HepG2 (cell line): ENCODE measurements at regions not wholly inside any gene's neighbourhood (a gene's known extent, or its start where the extent isn't known, plus 50 kb on each side); places are given as distances from the start of the nearest gene placed in this dataset.

Source experiments
- ATAC-seq: fragments of 200-7000 bp; cut with Tn5 transposase; 3 replicates; pipeline ENCODE4 v1.9.1; 2020; ENCODE audit warnings: mild to moderate bottlenecking, moderate library complexity
- BruUV-seq: library from RNA; stranded (reverse); fragments of 400-500 nt; replicated peaks from 2 replicates; lab custom pipeline; 2021; lab: Mats Ljungman, UMichigan
- CTCF ChIA-PET: fragments of 300-600 bp; formaldehyde crosslinking; extraction: SDS; loops from one replicate; lab custom pipeline; 2021; ENCODE audit warnings: low total read pairs, inconsistent platforms, low intra/inter-chr PET ratio; lab: Yijun Ruan, JAX
- POLR2A ChIA-PET: fragments of 350-600 bp; sonication (Branson Sonifier 250); formaldehyde crosslinking; loops from one replicate; lab custom pipeline; 2020; ENCODE audit warnings: antibody characterized with exemption, inconsistent platforms; lab: Yijun Ruan, JAX
- DNase-seq: peaks from one replicate; pipeline ENCODE4 v3.0.0-alpha.2; 2015; ENCODE audit warnings: low spot score
- FAIRE-seq: peaks from 3 replicates; lab custom pipeline; 2011; peaks lifted over from hg19 to GRCh38; lab: Jason Lieb, UNC
- H2AFZ ChIP-seq: one replicate; pipeline ENCODE4 v1.6.1; 2011; ENCODE audit warnings: low read length, inconsistent platforms
- H3K27ac ChIP-seq: fragments of 300-600 bp; 3 replicates; pipeline ENCODE4 v1.8.0; 2011; ENCODE audit warnings: mixed run types, mild to moderate bottlenecking, mixed read lengths, low read length, inconsistent platforms; ENCODE audit not compliant: insufficient read depth; ENCODE audit errors: extremely low read length
- H3K27me3 ChIP-seq, 2 experiments: fragments of 200-600 bp in 1 of 2; 2 replicates in 1 of 2; 3 replicates in 1 of 2; pipeline versions ENCODE4 v1.6.0 to v1.8.0; 2011; ENCODE audit warnings: low read length in 2 of 2, mild to moderate bottlenecking in 2 of 2, moderate library complexity in 2 of 2, inconsistent platforms in 1 of 2; ENCODE audit not compliant: insufficient read depth in 2 of 2, control insufficient read depth in 1 of 2
- H3K36me3 ChIP-seq, 2 experiments: fragments of 200-600 bp in 1 of 2; replicated peaks in 1 of 2; 2 replicates in 1 of 2; 3 replicates in 1 of 2; pipeline versions ENCODE4 v1.5.1 to v1.8.0; 2011; ENCODE audit warnings: low read length in 2 of 2, inconsistent platforms in 1 of 2; ENCODE audit not compliant: insufficient read depth in 2 of 2, control insufficient read depth in 1 of 2
- H3K4me1 ChIP-seq: 2 replicates; pipeline ENCODE4 v1.5.1; 2012; ENCODE audit warnings: low read length, inconsistent platforms; ENCODE audit not compliant: insufficient read depth
- H3K4me2 ChIP-seq: 2 replicates; pipeline ENCODE4 v1.6.0; 2011; ENCODE audit warnings: low read depth, low read length, inconsistent platforms
- H3K4me3 ChIP-seq, 3 experiments: fragments of 200-600 bp in 1 of 3; sonication (generic), shearing (Covaris generic) in 1 of 3; replicated peaks in 1 of 3; 2 replicates each; pipeline ENCODE4 v1.5.1; 2011 to 2016; ENCODE audit warnings: low read length in 3 of 3, inconsistent platforms in 2 of 3, low read depth in 2 of 3, mild to moderate bottlenecking in 2 of 3, control low read depth in 1 of 3, mixed read lengths in 1 of 3; ENCODE audit not compliant: insufficient read depth in 1 of 3
- H3K79me2 ChIP-seq: one replicate; pipeline ENCODE4 v1.6.1; 2011; ENCODE audit warnings: low read length, inconsistent platforms; ENCODE audit not compliant: insufficient read depth
- H3K9ac ChIP-seq: 2 replicates; pipeline ENCODE4 v1.6.0; 2011; ENCODE audit warnings: mild to moderate bottlenecking, low read depth, low read length, inconsistent platforms; ENCODE audit not compliant: insufficient read depth
- H3K9me3 ChIP-seq: 2 replicates; pipeline ENCODE4 v1.5.1; 2012; ENCODE audit warnings: mild to moderate bottlenecking, low read length
- H4K20me1 ChIP-seq: 2 replicates; pipeline ENCODE4 v1.6.0; 2011; ENCODE audit warnings: inconsistent platforms, mild to moderate bottlenecking, low read length, moderate library complexity; ENCODE audit not compliant: insufficient read depth
- CAMTA2 ChIP-seq: sonication (generic); formaldehyde crosslinking; IDR thresholded peaks from 2 replicates; pipeline ENCODE4 v1.4.0; 2020; ENCODE audit warnings: mild to moderate bottlenecking, missing genetic modification reagents, borderline replicate concordance
- HMGA1 ChIP-seq: sonication (generic); formaldehyde crosslinking; conservative IDR thresholded peaks from 2 replicates; pipeline ENCODE4 v1.4.0; 2020; ENCODE audit warnings: missing genetic modification reagents
- MYNN ChIP-seq: sonication (generic); formaldehyde crosslinking; IDR thresholded peaks from 2 replicates; pipeline ENCODE4 v1.4.0; 2020; ENCODE audit warnings: mild to moderate bottlenecking, low read depth, missing genetic modification reagents
- NFYC ChIP-seq: IDR thresholded peaks from 2 replicates; pipeline ENCODE4 v1.6.1; 2016; ENCODE audit warnings: missing genetic modification reagents, missing compliant biosample characterization
- SETDB1 ChIP-seq: sonication (generic); formaldehyde crosslinking; IDR thresholded peaks from 2 replicates; pipeline ENCODE4 v1.5.1; 2020; ENCODE audit warnings: missing genetic modification reagents, mild to moderate bottlenecking, borderline replicate concordance
- SPEN ChIP-seq: sonication (generic); formaldehyde crosslinking; IDR thresholded peaks from 2 replicates; pipeline ENCODE4 v1.5.1; 2020; ENCODE audit warnings: low read depth, mild to moderate bottlenecking, missing genetic modification reagents
- TERF1 ChIP-seq: sonication (generic); formaldehyde crosslinking; IDR thresholded peaks from 2 replicates; pipeline ENCODE4 v1.8.0; 2022; ENCODE audit warnings: mild to moderate bottlenecking, missing genetic modification reagents, moderate library complexity
- ZFP37 ChIP-seq: sonication (generic); formaldehyde crosslinking; IDR thresholded peaks from 2 replicates; pipeline ENCODE4 v1.4.0; 2020; ENCODE audit warnings: missing genetic modification reagents, borderline replicate concordance
- ZGPAT ChIP-seq: IDR thresholded peaks from 2 replicates; pipeline ENCODE4 v1.6.1; 2016; ENCODE audit warnings: mild to moderate bottlenecking
- ZNF281 ChIP-seq: sonication (generic); formaldehyde crosslinking; IDR thresholded peaks from 2 replicates; pipeline ENCODE4 v1.4.0; 2020; ENCODE audit warnings: missing genetic modification reagents, borderline replicate concordance
- ZNF335 ChIP-seq: sonication (generic); formaldehyde crosslinking; IDR thresholded peaks from 2 replicates; pipeline ENCODE4 v1.4.0; 2020; ENCODE audit warnings: missing genetic modification reagents
- ZNF710 ChIP-seq: sonication (generic); formaldehyde crosslinking; IDR thresholded peaks from 2 replicates; pipeline ENCODE4 v1.5.0; 2020; ENCODE audit warnings: mild to moderate bottlenecking, missing genetic modification reagents, borderline replicate concordance
- ZNF784 ChIP-seq: sonication (generic); formaldehyde crosslinking; IDR thresholded peaks from 2 replicates; pipeline ENCODE4 v1.5.1; 2020; ENCODE audit warnings: missing genetic modification reagents, mild to moderate bottlenecking, borderline replicate concordance
- WGBS: methylation state at CpG from one replicate; pipeline ENCODE4 v1.1.6; 2017; ENCODE audit warnings: low lambda C conversion rate; 5-methylcytosine and 5-hydroxymethylcytosine counted together
- in situ Hi-C: cut with HindIII; loops from 2 replicates; pipeline ENCODE4 v1.10.0; 2017; ENCODE audit warnings: low pct_unique_long_range_greater_than_20kb; ENCODE audit not compliant: extremely low pct_ligation_motif_present
- intact Hi-C: fragments of 100-400 bp; cut with micrococcal nuclease; formaldehyde crosslinking; loops from one replicate; pipeline ENCODE4 v1.10.0; 2022; ENCODE audit not compliant: unreplicated experiment

- TF ChIP-seq ZGPAT (CRISPR knock-in tag) (no peak), ZFP37 (CRISPR knock-in tag) (no peak)
Measured at GRCh38 chr12:111055181-111055880, 135.0 kb upstream of the MYL2 start (continued).

GRCh38 chr12:111048991-111049390 is 128.6 kb upstream of the MYL2 start:
- intact Hi-C loops: no loop called here
- POLR2A ChIA-PET: no interaction called here
- WGBS: 0% methylated on average over 2 of the region's 2 CpGs
- TF ChIP-seq ZNF710 (no peak), SPEN (CRISPR knock-in tag) (no peak), CAMTA2 (no peak), HMGA1 (CRISPR knock-in tag) (no peak), ZNF784 (CRISPR knock-in tag) (no peak), MYNN (CRISPR knock-in tag) (no peak), TERF1 (CRISPR knock-in tag) (no peak), NFYC (CRISPR knock-in tag) (no peak), ZNF281 (CRISPR knock-in tag) (no peak), ZNF335 (CRISPR knock-in tag) (no peak), SETDB1 (CRISPR knock-in tag) (no peak)

More at GRCh38 chr12:111048991-111049390, 128.6 kb upstream of the MYL2 start:
- DNase-seq: no peak
- BruUV-seq: no TSS peak
- Histone ChIP-seq H3K4me1 (no peaks in the 10 kb centered on the region), H3K4me3 (no peak overlapping the region), H2AFZ (no peak overlapping the region), H3K27ac (no peak overlapping the region), H3K4me2 (no peak overlapping the region), H3K27me3 (no peaks in the 10 kb centered on the region), H3K36me3 (no peaks in the 10 kb centered on the region), H3K9ac (no peak overlapping the region), H4K20me1 (no peaks in the 10 kb centered on the region), H3K9me3 (no peaks in the 10 kb centered on the region), H3K79me2 (no peaks in the 10 kb centered on the region)
- FAIRE-seq: no peak
- CTCF ChIA-PET: no interaction called here
- no peak for ATAC-seq
- in situ Hi-C loops: no loop called here
